ENCODE measurements at regions not wholly inside any gene's neighbourhood (a gene's known extent, or its start where the extent isn't known, plus 50 kb on each side); places are given as distances from the start of the nearest gene placed in this dataset.

DNA sequence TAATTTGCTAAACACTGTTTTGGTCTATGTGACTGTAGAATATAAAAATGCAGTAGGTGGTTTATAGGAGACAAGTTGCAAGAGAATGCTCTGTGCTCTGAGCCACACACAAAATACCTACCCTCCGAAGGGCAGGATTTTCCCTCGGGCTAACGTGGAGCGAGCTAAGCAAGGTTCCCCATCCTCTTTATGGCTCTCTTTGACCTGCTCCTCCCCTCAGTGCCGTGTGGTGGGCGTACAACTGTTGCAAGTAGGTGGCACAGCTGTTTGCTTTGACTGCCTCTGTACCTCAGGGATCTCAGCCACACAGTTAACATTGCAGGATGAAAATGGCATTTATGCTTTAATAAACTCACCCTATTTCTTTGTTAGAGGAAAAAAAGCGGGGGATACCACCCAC is 339.1 kb downstream of the SATB1 start:
- Histone ChIP-seq H4K91ac (replicated peaks; ENCODE audit: insufficient read length, low read length) (no peak overlapping the region), H4K5ac (ENCODE audit: insufficient read length, low read depth, low read length) (no peak overlapping the region), H3K4me2 (ENCODE audit: insufficient read depth in 1 of 2, low read depth in 2 of 2, low read length in 2 of 2) (no peak overlapping the region), H3K27me3 (replicated peaks in 1 of 4; ENCODE audit: control insufficient read depth in 3 of 4, extremely low read depth in 1 of 4, insufficient read depth in 3 of 4, low read length in 3 of 4) (no peaks in the 10 kb centered on the region), H3K23me2 (ENCODE audit: low read depth, low read length) (no peaks in the 10 kb centered on the region; the same call in 1 of the 2 replicates), H3K9me3 (ENCODE audit: insufficient read depth in 2 of 2, low read depth in 1 of 2, low read length in 1 of 2) (no peaks in the 10 kb centered on the region), H2BK12ac (ENCODE audit: low read depth, low read length) (no peak overlapping the region), H2AFZ (ENCODE audit: low read length) (no peak overlapping the region), H2BK5ac (ENCODE audit: low read depth, low read length) (no peak overlapping the region; the same call in 1 of the 2 replicates), H3K36me3 (ENCODE audit: control insufficient read depth in 2 of 4, insufficient read depth in 4 of 4, low read length in 3 of 4) (no peaks in the 10 kb centered on the region), H3K79me2 (ENCODE audit: control insufficient read depth in 1 of 2, insufficient read depth in 2 of 2, low read length in 2 of 2) (no peaks in the 10 kb centered on the region), H3K23ac (ENCODE audit: insufficient read length) (no peak overlapping the region), H4K8ac (ENCODE audit: extremely low read depth, insufficient read depth, low read length) (no peak overlapping the region), H3K4me3 (ENCODE audit: extremely low read depth in 1 of 4, insufficient read depth in 2 of 4, low read depth in 3 of 4, low read length in 4 of 4) (no peak overlapping the region), H3K18ac (ENCODE audit: extremely low read depth, low read length) (no peak overlapping the region; the same call in 1 of the 2 replicates), H3K27ac (ENCODE audit: low read depth, low read length) (no peak overlapping the region), H3K56ac (replicated peaks; ENCODE audit: insufficient read length, low read depth, low read length) (no peak overlapping the region), H3K4ac (replicated peaks; ENCODE audit: insufficient read length, low read depth, low read length) (no peak overlapping the region), H4K20me1 (replicated peaks in 1 of 2; ENCODE audit: control insufficient read depth in 1 of 2, insufficient read depth in 2 of 2, low read length in 2 of 2) (no peaks in the 10 kb centered on the region), H2AK5ac (ENCODE audit: low read depth, low read length) (no peak overlapping the region), H2BK20ac (ENCODE audit: low read length) (no peak overlapping the region), H3K79me1 (ENCODE audit: low read depth, low read length) (no peaks in the 10 kb centered on the region), H3K9ac (replicated peaks in 1 of 4; ENCODE audit: extremely low read depth in 1 of 4, low read depth in 3 of 4, low read length in 3 of 4) (no peak overlapping the region; a peak in 1 of 7 replicates), H3K4me1 (replicated peaks in 1 of 4; ENCODE audit: control insufficient read depth in 3 of 4, insufficient read depth in 4 of 4, low read length in 3 of 4) (peaks cover 0 to 3% (median 0%) of the 10 kb centered on the region in 4 experiments; a peak in 1 of 7 replicates), H2BK15ac (ENCODE audit: low read length) (no peak overlapping the region), H3K14ac (ENCODE audit: insufficient read length) (no peak overlapping the region), H2BK120ac (replicated peaks; ENCODE audit: low read depth, low read length) (no peak overlapping the region)
- 93% methylated on average over 7 of the region's 7 CpGs; no CpG with 5 or more reads in 1 of the 2 experiments for WGBS, 2 experiments (ENCODE audit: extremely low coverage in 1 of 2, insufficient coverage in 1 of 2, insufficient read length in 1 of 2, insufficient replicate concordance in 2 of 2, low coverage in 1 of 2, low lambda C conversion rate in 2 of 2, missing lambda C conversion rate in 1 of 2)
- POLR2A ChIA-PET (ENCODE audit: partially characterized antibody) = no interaction called here
- CTCF ChIA-PET (ENCODE audit: partially characterized antibody) = interaction anchor here (1.0 kb wide), 1 partner anchor 191 kb away, joined by 3 read pairs; no protein-coding TSS in a partner anchor
- no peak for DNase-seq (ENCODE audit: low read depth in 1 of 2, low spot score in 2 of 2)
- no peak for FAIRE-seq
- TF ChIP-seq NANOG (IDR thresholded peaks at IDR 0.05; ENCODE audit: insufficient read depth, low read depth, low read length, poor library complexity, severe bottlenecking) (no peak), KDM5A (IDR thresholded peaks at IDR 0.05; ENCODE audit: low read length) (no peak), CHD1 (IDR thresholded peaks at IDR 0.05; ENCODE audit: low read depth, low read length) (no peak), CEBPB (IDR thresholded peaks at IDR 0.05; ENCODE audit: low read depth, low read length) (no peak), TAF1 (IDR thresholded peaks at IDR 0.05; ENCODE audit: low read depth, low read length) (no peak), CTBP2 (IDR thresholded peaks at IDR 0.05; ENCODE audit: borderline replicate concordance, insufficient read depth, insufficient read length, low read length) (no peak), HDAC6 (IDR thresholded peaks at IDR 0.05; ENCODE audit: low read depth, low read length) (no peak), SIX5 (IDR thresholded peaks at IDR 0.05; ENCODE audit: low read depth, low read length) (no peak), RNF2 (IDR thresholded peaks at IDR 0.05; ENCODE audit: borderline replicate concordance, low read depth, low read length, missing control alignments, poor library complexity, severe bottlenecking) (no peak), SIN3A (conservative IDR thresholded peaks at IDR 0.05 in 1 of 2, IDR thresholded peaks at IDR 0.05 in 1 of 2; ENCODE audit: low read depth in 1 of 2, low read length in 2 of 2) (no peak)
- TF ChIP-seq, protein P1, sequence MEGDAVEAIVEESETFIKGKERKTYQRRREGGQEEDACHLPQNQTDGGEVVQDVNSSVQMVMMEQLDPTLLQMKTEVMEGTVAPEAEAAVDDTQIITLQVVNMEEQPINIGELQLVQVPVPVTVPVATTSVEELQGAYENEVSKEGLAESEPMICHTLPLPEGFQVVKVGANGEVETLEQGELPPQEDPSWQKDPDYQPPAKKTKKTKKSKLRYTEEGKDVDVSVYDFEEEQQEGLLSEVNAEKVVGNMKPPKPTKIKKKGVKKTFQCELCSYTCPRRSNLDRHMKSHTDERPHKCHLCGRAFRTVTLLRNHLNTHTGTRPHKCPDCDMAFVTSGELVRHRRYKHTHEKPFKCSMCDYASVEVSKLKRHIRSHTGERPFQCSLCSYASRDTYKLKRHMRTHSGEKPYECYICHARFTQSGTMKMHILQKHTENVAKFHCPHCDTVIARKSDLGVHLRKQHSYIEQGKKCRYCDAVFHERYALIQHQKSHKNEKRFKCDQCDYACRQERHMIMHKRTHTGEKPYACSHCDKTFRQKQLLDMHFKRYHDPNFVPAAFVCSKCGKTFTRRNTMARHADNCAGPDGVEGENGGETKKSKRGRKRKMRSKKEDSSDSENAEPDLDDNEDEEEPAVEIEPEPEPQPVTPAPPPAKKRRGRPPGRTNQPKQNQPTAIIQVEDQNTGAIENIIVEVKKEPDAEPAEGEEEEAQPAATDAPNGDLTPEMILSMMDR (IDR thresholded peaks at IDR 0.05; ENCODE audit: control extremely low read depth in 1 of 3, insufficient read depth in 1 of 3, low read depth in 1 of 3, low read length in 3 of 3) = no peak

All from H1 (cell line).